ENCODE measurements at regions not wholly inside any gene's neighbourhood (a gene's known extent, or its start where the extent isn't known, plus 50 kb on each side); places are given as distances from the start of the nearest gene placed in this dataset.

- DNase-seq (peak in 2 of 3 donors; percentile 51 to 67), ATAC-seq (ENCODE audit: insufficient read depth, low FRiP score) (no peak)
- Histone ChIP-seq H3K9me3 (ENCODE audit: control insufficient read depth in 4 of 4, insufficient read depth in 3 of 4, low read length in 3 of 4) (no peaks in the 10 kb centered on the region), H3K9ac (ENCODE audit: insufficient read depth in 1 of 2, low read length in 2 of 2) (no peak overlapping the region), H3K36me3 (ENCODE audit: control insufficient read depth in 4 of 4, insufficient read depth in 4 of 4, low read length in 4 of 4) (no peaks in the 10 kb centered on the region), H3K27me3 (ENCODE audit: control insufficient read depth in 3 of 3, insufficient read depth in 3 of 3, low read length in 2 of 3) (peaks cover 0 to 2% (median 0%) of the 10 kb centered on the region in 3 donors), H3K4me3 (no peak overlapping the region), H3K27ac (ENCODE audit: low read depth in 1 of 2, low read length in 1 of 2) (no peak overlapping the region), H3K4me1 (ENCODE audit: control insufficient read depth in 5 of 5, insufficient read depth in 5 of 5, low read length in 5 of 5) (peaks cover 0 to 4% (median 0%) of the 10 kb centered on the region in 5 donors)
- WGBS, 2 donors = 27 to 30% methylated on average over 5 of the region's 5 CpGs
- TF ChIP-seq CTCF (IDR thresholded peaks at IDR 0.05; ENCODE audit: control extremely low read depth, extremely low read depth) = no peak
Measured at GRCh38 chr13:72651144-72651543, 76.3 kb downstream of the MZT1 start.

GRCh38 chr13:72650051-72650700 lies 77.3 kb downstream of the MZT1 start:
- TF ChIP-seq CTCF (IDR thresholded peaks at IDR 0.05; ENCODE audit: control extremely low read depth, extremely low read depth) = no peak
- ATAC-seq (ENCODE audit: insufficient read depth, low FRiP score) (no peak), DNase-seq (no peak)
- Histone ChIP-seq H3K27me3 (ENCODE audit: control insufficient read depth in 3 of 3, insufficient read depth in 3 of 3, low read length in 2 of 3) (peaks cover 0 to 2% (median 0%) of the 10 kb centered on the region in 3 donors), H3K9ac (ENCODE audit: insufficient read depth in 1 of 2, low read length in 2 of 2) (no peak overlapping the region), H3K4me3 (no peak overlapping the region), H3K36me3 (ENCODE audit: control insufficient read depth in 4 of 4, insufficient read depth in 4 of 4, low read length in 4 of 4) (no peaks in the 10 kb centered on the region), H3K4me1 (ENCODE audit: control insufficient read depth in 5 of 5, insufficient read depth in 5 of 5, low read length in 5 of 5) (peaks cover 0 to 4% (median 0%) of the 10 kb centered on the region in 5 donors), H3K27ac (ENCODE audit: low read depth in 1 of 2, low read length in 1 of 2) (no peak overlapping the region), H3K9me3 (ENCODE audit: control insufficient read depth in 4 of 4, insufficient read depth in 3 of 4, low read length in 3 of 4) (no peaks in the 10 kb centered on the region)
- 55 to 81% methylated on average over 5 of the region's 5 CpGs for WGBS, 2 donors

GRCh38 chr13:72648513-72649065 lies 78.8 kb downstream of the MZT1 start:
- Histone ChIP-seq H3K4me1 (ENCODE audit: control insufficient read depth in 5 of 5, insufficient read depth in 5 of 5, low read length in 5 of 5) (peaks cover 0 to 4% (median 0%) of the 10 kb centered on the region in 5 donors), H3K9me3 (ENCODE audit: control insufficient read depth in 4 of 4, insufficient read depth in 3 of 4, low read length in 3 of 4) (no peaks in the 10 kb centered on the region), H3K9ac (ENCODE audit: insufficient read depth in 1 of 2, low read length in 2 of 2) (no peak overlapping the region), H3K27ac (ENCODE audit: low read depth in 1 of 2, low read length in 1 of 2) (no peak overlapping the region), H3K4me3 (no peak overlapping the region), H3K36me3 (ENCODE audit: control insufficient read depth in 4 of 4, insufficient read depth in 4 of 4, low read length in 4 of 4) (no peaks in the 10 kb centered on the region), H3K27me3 (ENCODE audit: control insufficient read depth in 3 of 3, insufficient read depth in 3 of 3, low read length in 2 of 3) (peaks cover 0 to 2% (median 0%) of the 10 kb centered on the region in 3 donors)
- no peak for TF ChIP-seq CTCF (IDR thresholded peaks at IDR 0.05; ENCODE audit: control extremely low read depth, extremely low read depth)
- no peak for ATAC-seq (ENCODE audit: insufficient read depth, low FRiP score)
- 67 to 83% methylated on average over 8 of the region's 8 CpGs for WGBS, 2 donors
- DNase-seq = peak in 2 of 3 donors; percentile 43 to 62
